HG03175 (cell line): ENCODE measurements at regions not wholly inside any gene's neighbourhood (a gene's known extent, or its start where the extent isn't known, plus 50 kb on each side); places are given as distances from the start of the nearest gene placed in this dataset.
A peak's percentile ranks its signal among the peaks of the same experiment; 100 is the strongest.

ENCODE experiments used
- ATAC-seq: cut with Tn5 transposase; IDR thresholded peaks from one replicate; pipeline ENCODE4 v1.9.1; 2021; ENCODE audit warnings: mild to moderate bottlenecking, moderate library complexity; ENCODE audit not compliant: unreplicated experiment

DNA sequence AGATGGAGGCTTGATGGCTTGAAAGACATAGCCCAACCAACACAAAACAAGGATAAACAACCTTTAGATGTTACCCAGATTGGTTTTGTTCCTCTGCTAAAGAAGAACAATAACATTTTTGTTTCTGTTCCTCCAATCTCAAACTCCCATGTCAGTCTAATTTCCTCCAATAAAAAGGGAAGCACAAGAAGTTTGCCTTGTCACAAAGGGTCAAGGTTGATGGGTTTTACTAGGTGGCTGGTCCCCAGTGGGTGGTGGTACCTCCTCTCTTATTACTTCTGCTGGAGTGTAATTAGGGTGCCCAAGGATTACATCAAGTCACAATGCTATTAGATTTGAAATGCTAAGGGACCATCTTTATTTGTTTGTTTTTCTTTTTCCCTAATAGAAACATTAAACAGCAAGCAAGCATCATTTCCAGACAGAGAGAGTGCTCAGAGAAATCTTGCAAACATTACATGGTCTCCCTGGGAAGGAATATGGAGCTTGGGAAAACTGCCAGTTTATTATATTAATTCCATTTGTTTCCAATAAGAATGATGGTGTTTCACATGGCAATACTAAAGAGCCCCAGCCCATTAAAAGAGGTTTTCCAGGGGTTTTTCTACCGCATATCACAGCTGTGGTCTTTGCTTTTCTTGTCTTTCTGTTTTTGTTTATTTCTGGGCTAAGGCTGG lies 78.3 kb upstream of the AOAH start:
- ATAC-seq: no peak

DNA sequence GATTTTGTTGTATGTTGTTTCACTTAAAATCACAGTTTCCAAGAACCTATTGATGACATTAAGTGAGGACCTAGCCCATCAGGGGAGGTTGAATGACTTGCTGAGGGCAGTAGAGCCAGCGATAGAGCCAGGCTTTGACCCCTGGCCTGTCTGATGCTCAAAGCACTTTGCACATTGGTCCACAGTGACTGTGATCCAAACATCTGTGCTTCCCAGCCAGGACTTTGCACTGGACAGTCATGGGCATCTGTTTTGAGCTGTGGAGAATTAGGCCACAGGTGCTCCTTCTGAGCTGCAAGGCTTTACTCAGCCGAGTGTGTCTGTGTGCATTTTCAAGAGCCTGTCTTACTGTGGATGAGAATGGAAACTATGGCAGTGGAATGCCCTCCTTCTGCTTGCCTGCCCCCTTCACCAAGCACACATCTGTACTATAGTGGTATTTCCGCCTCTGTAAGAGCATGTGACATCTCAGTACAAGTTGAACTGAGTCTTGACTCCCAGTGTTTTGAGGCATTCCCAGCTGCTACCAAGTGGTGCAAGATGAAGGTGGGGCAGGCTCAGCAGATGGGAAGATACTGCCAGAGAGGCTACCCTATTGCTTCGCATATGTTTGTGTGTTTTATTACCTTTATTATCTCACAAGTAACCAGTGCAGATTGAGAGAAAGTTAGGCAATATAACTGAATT lies 72.7 kb upstream of the AOAH start:
- ATAC-seq: no peak

DNA sequence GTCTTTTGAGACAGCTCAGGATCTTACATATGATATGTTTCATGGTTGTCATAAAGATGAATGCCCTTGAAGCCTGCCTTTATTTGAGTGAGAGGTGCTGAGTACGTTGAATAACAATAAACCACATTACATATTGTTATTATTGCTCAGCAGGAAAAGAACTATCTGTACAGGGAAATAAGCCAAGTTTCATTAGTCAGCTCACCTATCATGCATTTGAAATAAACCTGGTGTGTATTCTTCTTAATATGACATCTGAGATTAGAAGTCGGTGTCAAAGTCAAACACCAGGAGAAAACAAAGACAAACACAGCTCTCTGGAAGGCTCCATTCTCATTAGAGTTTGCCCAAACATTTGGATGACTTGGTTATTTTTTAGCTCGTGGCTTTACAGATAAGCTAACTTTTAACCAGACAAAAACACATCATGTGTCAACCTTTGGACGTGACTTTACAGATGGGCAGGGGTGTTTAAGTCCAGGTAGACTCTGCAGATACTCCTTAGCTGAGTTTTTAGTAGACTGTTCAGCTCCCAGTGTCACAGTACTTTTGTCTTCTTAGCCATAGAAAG lies 71.2 kb upstream of the AOAH start:
- ATAC-seq: no peak

DNA sequence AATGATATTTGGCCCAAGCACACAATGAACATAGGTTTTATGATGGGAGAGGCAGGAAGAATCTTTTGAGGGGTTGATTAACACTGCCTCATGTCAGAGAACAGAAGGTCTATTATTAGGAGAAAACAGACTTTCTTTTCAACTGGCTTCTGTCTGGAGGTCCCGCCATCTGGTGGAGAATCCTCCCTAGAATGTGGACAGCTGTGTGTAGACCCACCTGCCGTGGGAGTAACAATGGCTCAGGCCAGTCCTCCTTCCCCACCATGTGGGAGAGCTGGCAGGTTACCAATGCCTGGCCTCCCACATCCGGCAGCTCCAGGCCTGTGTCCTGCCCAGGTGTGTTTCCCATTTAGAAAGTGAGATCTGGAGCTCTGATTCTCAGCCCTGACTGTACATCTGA lies 70.4 kb upstream of the AOAH start:
- ATAC-seq: no peak

DNA sequence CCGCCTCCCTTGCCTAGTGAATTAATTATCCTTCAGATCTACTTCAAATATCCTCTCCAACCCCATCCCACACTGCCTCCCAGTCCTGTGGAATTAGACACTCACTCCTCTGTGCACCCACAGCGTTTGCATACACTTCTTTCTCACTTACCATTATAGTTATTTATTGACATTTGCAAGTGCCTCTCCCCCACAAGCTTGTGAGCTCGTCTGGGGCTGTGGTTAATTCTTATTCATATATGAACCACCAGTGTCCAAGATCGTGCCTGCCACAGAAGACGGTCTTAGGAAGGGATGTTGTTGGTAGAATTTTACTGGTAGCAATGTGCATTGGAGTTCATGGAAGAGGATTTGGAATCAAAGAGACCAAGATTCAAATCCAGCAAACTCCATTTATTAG lies 68.1 kb upstream of the AOAH start:
- ATAC-seq: peak; percentile 71

DNA sequence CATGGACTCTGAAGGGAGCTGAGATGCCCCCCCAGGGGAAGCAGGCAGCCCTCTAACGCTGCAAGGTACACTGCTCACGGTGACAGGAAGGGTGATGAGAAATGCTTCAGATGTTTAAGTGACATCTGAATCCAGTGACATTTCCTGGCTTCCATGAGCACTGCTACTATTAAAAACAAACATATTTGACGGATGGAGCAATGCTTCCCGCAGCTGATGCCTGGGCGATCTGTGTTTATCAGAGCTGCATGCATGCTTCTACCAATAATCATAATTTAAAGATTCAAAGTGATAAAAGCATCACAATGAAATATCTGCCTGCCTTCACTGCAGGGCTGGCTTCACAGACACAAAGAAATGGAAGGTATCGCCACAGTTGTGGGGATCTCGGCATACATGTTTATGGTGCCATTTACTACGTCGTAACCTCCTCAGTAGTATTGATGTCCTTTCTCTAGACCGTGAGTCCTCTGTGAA lies 66.1 kb upstream of the AOAH start:
- ATAC-seq: no peak

DNA sequence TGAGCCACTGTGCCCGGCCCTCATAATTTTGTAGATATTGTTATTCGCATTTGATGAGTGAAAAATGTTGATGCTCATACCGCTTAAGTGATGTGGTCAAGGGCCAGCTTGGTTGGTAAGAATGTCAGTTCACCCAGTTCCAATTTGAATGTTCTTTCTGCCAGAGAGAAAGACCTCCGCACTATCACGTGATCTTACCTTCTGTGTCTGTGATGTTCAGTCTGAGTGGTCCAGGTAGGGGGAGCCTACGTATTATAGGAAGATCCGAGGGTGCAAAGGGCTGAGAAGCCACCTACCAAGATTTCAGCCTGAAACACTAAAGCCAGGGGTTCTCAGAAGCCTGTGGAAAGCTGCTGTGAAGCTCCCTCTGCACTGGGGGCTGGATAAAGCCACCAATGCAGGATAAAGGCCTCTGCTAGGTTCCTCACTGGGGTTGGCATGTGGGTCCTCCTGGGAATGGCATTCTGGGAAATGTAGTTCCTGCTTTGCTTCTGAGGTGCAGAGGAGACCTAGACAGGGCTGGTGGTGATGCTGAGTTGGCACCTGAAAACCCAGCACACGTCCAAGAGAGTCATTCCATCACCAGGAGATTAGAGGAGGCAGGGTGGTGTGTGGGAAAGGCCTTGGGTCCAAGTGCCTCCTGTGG lies 64.7 kb upstream of the AOAH start:
- ATAC-seq: no peak

DNA sequence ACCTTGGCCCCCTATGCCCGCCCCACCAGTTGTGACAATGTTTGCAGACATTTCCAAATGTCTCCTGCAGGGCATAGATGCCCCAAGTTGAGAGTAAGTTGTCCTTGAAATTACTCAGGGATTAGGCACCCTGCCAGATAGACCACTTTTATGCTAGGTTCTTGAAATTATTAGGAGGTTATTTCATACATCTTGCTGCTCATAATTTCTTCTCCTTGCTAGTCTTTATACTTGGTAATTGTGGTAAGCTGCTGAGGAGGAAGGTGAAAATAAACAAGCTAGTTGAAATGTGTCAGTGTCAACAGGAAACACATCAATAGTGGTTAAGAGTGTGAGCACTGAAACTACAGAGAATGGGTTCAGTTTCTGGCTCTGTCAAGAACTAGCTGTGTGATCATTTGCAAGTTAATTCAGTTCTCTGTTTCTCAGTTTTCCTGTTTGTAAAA lies 63.7 kb upstream of the AOAH start:
- ATAC-seq: no peak

DNA sequence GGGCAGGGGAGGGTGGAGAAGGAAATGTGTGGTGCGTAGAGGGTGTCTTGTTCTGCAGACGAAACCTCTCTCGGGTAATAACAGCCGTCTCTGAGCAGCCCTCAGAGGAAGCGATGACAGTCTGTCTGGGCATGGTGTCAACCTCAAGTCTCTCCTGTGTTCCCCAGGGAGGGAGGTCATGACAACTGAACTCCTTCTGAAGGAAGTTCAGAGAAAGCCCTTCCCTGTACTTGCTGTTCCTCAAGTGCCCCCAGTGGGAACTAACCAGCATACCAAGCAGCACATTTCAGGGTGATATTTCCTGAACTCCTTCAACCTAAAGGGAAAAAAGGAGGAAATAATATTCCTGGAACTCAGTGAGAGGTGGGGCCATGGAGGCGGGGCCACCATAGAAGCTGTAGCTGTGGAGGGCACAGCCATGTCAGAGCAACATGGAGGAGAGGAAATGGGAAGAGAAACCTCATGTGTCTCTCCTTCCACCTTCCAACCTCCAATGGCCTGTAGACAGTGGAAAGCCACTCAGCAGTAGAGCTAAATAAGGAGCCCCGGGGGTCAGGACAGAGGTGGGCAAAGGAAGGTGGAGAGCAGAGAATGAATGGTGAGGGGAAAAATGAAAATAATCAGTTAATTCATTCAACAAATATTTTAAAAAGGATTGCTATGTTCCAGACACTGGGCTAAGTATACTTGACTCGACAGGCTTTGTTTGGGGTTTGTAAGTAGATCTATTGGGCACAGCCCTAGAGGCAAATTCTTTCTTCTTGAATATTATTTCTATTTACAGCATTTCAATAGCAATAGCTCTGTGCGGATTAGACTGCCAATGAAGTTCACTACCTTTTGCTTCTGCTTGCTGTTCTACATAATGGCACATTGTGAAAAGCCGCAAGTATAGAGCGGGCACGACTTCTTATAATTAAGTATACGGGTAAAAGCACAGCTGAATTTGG lies 61.0 kb upstream of the AOAH start:
- peak; percentile 99 for ATAC-seq

DNA sequence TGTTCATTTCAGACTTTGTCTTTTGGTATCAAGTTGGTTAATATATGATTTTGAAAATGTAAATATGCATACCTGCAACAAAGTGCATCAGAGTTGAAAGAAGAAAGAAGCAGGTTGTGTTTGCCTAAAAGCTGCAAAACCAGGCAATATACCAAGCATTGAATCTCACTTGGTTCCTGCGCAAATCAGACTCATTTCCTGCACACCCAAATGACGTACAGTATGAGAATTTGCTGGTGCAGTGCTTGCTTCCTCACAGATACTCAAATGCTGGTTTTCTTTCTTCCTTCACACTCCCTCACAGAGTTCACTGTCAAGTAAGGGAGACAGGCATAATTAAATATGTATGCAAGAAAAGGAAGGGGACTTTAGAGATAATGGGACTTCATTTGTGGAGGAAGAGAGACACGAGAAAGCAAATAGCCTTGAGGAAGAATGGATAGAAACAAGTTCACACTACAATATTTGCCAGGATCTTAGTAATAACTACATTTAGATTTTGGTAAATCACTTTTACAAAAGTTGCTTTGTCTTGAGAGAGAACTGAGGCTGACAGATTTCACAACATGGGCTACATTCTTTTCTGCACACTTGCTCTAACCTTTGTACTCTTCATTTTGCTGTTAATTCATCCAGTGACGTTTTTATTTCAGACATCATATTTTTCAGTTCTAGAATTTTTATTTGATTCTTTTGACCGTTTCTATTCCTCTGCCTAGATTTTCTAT lies 56.9 kb upstream of the AOAH start:
- ATAC-seq: no peak

DNA sequence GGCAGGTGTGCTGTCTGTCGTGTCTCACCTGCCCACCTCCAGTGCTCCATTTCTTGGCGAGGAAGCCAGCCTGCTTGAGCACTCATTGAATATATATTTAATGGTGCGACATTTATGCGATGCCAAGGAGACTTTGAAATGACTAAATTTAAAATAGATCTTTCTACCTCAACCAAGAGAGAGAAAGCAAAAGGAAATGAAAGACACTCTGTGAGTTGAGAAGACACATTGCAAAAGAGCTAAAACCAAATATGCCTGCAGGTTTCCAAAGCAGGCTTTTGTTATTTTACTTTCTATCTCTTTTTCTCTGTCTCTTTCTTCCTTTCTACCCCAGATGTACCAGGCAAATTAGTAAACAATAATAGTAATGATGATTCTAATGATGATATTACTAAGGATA lies 53.6 kb upstream of the AOAH start:
- no peak for ATAC-seq

DNA sequence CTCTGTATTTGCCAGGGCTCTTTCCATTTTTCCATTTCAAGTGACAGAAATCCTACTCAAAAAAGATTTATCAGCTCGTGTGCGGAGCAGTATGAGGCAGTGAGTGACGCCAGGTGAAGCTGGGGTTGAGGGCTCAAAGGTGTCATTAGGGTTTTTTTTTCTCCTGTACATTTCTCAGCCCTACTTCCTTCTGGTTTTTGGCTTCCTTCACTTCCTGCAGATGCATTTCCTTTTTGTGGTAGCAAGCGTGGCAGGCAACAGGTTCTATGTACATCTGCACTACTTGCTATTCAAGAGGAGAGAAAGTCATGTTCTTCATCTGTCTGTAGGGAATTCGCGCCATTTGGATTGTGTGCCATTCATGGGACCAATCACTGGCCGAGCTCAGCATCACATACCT lies 52.8 kb upstream of the AOAH start:
- no peak for ATAC-seq

DNA sequence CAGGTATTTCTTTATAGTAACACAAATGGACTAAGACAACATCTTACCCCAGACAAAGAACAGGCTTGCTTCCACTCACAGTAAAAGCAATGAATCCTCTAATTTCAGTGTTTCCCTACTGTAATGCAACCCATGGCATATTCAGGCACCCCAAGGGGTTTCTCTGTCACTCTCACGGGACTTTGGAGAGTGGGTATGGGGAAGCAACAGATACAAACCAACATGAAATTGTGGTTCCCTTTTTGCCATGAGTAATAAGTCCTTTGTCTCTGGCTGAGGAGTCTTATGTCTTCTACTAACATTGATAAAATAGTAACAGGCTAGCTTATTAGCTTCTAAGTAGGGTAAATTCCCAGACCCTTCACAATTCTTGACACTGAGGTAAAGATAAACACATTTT lies 51.4 kb upstream of the AOAH start:
- ATAC-seq: no peak

DNA sequence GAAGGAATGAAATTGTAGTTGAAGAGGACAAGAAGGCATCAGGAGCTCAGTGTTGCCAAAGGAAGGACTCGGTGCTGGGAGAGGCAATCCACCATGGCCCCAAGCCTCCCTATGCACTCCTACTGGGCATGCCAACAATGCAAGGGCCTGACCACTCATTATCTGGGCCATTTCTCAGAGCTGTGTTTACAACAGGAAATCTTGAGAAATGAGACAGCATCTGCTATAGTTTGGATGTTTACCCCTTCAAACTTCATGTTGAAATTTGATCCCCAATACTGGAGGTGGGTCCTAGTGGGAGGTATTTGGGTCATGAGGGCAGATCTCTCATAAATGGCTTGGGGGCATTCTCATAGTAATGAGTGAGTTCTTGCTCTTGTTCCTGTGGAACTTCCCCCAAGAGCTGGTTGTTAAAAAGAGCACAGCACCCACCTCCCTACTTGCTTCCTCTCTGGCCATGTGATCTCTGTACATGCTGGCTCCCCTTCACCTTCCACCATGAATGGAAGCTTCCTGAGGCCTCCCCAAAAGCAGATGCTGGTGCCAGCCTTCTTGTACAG lies 50.8 kb upstream of the AOAH start:
- no peak for ATAC-seq
